Fibroblast of peridontal ligament (primary cell): ENCODE measurements at regions not wholly inside any gene's neighbourhood (a gene's known extent, or its start where the extent isn't known, plus 50 kb on each side); places are given as distances from the start of the nearest gene placed in this dataset.
"Not testable (repeated sequence)": the region's sequence is repeated elsewhere in the genome, so short reads cannot be mapped to it uniquely, and the experiment has no call there.

Experiments
- DNase-seq: peaks from one replicate; pipeline ENCODE4 v3.0.0-alpha.2; 2010; ENCODE audit errors: extremely low read depth

DNA sequence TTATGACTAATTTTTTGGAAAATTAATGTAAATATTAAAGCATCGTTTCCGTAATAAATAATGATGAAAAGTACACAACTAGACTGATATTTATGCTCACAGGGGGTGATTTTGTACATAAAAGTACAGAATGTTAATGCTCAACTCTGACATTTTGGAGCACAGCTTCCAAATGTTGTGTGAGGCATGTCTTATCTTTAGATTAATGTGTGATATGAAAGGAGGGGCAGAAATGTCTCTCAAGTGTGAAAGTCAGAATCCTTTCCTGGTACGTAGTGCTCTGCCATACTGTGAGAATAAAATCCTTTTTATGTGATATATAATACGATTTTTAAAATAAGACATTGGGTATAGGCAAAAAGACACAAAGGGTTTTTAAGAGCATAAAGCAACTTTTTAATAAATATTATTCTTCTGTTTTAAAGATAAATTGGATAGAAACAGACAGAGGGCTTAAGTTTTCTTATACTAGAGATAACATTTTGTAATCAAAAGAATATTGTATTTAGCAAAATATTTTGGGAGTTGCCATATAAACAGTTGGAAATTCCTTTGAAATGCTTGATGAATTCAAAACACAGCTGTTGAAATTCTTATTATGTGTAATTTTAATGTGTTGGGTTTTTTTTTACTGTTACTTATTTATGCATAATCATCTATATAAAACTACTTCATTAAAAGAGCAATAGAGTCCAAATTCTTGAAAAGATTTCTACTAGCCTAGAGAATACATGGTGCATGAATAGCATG is 389.7 kb downstream of the RAP2B start:
- DNase-seq = no peak

DNA sequence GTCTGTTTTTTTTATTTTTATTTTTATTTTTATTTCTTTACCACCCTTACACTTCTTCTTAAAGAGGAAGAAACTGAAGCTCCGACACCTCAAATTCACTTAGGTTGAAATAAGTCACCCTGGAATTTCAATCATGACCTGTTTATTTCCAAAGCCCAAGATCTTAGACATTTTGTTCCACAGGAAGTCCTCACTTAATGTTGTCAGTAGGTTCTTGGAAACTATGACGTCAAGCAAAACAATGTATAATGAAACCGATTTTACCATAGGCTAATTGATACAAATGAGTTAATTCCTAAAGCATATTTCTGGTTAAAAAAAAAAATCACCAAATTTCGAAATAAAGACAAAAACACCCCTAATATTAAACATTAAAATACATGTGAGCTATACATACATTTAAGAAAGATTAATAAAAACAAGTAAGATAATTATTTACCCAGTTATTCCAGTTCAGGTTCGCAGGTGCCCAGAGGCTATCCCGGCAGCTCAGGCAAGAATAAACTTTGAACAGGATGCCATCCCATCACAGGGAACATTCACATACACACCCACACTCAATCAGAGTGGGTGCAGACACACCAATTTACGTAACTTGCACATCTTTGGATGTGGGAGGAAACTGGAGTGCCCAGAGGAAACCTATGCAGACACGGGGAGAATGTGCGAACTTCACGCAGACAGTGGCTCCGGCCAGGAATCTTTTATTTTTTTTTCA is 391.0 kb downstream of the RAP2B start:
- no peak for DNase-seq

DNA sequence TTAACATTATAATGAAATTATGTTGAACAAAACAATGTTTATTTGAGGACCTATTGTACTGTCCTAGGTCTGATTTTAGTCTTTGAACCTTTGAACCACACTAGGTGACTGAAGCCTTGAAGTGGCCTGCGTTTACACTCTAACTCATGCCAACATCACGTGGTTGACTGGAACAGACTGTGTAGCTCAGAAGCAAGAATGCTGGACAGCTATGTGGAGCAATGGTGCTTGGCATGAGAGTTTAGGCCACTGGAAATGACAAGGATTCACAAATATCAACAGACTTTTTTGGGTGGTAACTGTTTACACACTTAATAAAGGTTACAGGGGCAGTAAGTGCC is 391.5 kb downstream of the RAP2B start:
- no peak for DNase-seq

DNA sequence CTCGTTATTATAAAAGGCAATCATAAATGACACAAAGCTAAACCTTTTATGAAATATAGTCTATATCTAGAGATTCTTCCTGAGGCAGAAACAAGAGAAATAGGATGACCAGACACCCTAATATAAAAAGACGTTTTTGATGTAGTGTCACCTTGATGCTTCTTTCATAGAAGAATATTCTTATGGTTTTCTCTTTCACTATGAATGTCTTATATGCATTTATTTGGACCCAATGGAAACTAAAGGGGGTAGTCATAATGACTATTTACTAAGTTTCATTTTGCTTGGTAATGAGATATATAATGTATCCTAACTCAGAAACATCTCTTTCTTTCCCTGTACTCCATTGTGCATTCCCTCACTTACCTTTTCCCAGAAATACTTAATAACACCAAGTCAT is 393.9 kb downstream of the RAP2B start:
- DNase-seq = no peak

DNA sequence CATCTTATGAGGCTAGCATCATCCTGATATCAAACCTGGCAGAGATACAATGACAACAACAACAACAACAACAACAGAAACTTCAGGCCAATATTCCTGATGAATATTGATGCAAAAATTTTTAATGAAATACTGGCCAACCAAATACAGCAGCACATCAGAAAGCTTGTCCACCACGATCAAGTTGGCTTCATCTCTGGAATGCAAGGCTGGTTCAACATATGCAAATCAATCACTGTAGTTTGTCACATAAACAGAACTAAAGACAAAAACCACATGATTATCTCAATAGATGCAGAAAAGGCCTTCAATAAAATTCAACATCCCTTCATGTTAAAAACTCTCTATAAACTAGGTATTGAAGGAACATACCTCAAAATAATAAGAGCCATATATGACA is 397.3 kb downstream of the RAP2B start:
- DNase-seq = not testable (repeated sequence)

DNA sequence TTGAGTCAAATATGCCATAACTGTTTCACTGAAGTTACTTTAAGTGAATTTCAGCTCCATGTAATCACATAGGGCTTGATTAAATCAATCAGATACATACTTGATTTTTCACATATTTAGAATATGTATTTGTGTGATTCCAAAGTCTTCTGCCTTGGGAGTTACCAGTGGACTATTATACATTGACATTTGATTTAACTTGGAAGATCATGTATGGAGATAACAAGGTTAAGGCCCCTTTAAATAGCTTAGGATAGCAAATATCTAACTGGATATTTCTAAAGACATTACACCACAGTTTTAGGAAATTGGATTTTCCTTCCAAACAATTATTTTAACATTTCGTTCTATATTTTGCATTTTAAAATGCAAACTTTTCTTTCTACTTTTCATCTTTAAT is 405.0 kb downstream of the RAP2B start:
- no peak for DNase-seq

DNA sequence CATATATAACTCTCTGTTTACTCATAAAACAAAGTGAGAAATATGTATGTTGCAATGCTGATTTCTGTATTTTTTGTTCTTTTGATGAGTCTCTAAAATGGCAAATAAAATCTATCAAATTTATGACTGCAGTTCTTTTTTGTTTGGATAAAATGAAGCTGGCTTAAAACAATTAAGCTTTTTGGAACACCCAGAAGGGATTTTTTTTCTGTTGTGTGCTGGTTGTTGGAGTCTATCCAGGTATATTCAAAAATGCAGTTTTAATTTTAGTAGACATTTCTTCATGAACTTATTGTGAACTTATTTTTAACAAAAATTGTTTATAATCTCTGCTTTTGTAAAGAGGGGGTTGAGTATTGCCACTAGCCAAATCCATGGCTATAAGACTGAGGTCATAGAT is 405.5 kb downstream of the RAP2B start:
- no peak for DNase-seq

DNA sequence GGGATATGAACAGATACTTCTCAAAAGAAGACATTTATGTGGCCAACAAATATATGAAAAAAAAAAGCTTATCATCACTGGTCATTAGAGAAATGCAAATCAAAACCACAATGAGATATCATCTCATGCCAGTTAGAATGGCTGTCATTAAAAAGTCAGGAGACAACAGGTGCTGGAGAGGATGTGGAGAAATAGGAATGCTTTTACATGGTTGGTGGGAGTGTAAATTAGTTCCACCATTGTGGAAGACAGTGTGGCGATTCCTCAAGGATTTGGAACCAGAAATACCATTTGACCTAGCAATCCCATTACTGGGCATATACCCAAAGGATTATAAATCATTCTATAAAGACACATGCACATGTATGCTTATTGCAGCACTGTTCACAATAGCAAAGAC is 408.5 kb downstream of the RAP2B start:
- DNase-seq = not testable (repeated sequence)

DNA sequence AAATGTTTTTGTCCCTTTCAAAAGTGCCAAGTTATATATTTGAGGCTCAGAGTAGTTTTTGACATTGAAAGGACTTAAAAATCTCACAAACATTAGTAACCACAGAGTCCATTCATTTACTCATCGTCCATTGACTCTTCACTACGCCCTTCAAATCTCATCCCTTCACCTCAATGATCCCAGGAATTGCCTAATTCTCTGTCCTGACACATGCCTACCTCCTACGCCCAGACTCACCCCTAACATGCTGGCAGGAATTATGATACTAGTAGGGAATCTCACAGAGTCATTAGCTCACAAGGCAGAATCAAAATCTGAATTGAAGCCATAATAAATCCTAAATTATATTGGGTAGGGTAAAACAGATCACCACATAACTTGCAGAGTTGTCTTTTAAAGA is 410.1 kb downstream of the RAP2B start:
- no peak for DNase-seq

DNA sequence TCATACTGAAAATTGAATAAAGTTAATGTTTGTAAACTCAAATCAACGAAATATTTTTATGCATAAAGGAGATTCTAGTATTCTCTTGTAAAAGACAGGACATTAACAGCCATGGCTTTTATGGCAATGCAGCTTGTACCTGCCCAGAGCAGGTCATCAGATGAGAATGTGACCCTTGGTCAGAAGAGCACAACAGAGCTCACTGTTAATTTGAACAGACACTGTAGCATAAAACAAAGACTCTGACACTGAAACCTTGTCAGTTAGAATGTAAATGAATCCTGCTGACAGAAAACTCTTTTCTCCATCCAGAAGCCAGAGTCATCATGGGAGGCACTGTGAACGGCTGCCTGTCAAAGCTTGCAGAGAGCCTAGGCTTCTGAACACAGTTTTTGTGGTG is 410.6 kb downstream of the RAP2B start:
- DNase-seq = no peak

DNA sequence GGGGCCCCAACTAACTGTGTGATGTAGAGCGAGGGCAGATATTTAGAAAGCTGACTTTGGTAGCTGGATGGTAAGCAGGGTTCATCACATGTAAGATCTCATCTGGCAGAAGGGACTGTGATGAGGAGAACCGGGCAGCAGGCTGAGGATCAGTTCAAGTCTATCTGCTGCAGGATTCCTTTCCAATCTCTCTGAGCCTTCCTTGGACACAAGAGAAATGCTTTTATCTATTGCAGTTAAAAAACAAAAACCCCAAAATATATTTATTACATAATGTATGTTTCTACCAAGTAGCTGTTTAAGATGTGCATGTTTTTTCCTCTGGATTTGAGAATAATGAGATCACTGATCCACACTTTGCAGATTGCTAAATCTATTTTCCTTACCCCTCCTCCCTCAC is 411.5 kb downstream of the RAP2B start:
- no peak for DNase-seq

DNA sequence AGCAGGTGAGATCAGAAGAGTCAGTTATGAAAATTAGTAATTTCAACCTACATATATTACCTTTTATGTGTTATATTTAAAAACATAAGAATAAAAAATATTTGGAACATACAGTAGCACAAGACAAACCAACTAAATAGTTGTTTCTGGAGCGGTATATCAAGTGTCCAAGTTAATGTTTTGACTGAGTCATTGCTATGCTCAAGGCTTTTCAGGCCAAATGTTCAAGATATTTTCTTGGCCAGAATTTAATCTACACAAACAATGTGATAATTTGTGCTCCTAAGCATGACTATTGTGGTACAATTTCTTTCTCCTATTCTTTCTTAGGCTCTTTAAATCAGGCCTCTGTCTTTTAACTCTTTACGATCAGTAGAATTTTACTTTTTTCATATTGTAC is 412.4 kb downstream of the RAP2B start:
- peak; percentile 70 for DNase-seq

DNA sequence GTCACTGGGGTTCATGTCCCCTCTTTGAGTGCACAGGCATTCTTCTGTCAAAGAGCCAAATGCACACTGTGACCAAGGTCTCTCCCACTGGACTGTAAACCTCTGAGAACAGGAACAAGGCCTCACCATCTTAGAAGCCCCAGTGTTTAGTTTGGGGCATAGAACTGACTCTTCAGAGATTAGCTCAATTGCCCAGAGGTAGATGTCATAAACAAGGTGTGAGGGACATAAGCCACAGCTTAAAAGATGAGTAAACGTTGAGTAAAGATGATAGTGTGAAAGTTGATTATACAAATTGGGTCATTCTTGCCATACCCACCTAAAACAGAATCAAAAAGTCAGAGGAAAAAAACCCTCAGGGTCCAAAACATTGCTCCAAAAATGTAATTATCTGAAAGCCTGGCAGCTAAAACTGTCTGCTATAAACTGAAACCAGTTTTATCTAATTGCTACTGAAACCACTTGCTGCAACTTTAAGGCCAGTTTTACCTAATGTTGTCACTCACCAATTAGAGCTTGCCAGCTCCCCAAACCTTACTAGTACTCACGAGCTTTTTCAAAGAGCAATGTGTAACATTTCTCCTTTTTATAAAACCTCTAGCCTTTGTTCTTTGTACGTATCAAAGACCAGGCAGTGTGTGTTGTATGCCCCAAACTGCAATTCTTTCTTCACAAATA is 415.2 kb downstream of the RAP2B start:
- DNase-seq = no peak

DNA sequence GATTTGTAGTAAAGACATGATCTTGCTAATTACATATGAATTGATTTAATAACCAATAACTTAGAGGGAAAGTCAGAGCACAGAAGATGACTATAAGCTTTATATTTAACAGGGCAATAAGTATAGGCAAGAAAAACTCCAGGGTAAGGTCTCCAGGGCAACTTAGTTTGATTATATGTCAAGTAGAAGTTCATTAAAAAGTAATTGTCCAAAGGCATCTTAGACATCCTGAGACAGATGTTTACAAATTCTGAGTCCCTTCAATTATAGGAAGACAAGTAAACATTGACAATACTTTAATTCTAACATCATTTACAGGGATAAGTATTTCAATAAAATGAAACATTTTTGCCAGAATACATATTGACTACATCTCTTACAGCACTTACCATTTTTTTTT is 416.0 kb downstream of the RAP2B start:
- DNase-seq = no peak

DNA sequence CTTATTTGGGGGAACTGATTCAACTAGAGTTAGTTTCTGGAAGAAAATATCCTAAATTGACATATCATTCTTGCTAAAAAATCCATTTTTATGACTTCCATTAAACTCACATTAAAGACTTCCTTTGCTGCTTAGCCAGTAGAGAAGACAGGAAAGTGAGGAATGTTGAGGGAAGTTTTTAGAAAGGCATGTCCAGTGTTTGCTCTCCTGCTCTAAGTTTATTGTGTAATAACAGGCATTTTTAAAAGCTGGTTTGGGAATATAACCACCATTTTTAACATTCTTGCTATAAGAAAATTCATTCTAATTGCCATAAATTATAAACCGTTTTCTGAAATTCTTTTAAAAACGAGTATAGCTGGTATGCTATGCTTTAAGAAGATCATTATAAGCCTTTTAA is 428.0 kb downstream of the RAP2B start:
- no peak for DNase-seq

DNA sequence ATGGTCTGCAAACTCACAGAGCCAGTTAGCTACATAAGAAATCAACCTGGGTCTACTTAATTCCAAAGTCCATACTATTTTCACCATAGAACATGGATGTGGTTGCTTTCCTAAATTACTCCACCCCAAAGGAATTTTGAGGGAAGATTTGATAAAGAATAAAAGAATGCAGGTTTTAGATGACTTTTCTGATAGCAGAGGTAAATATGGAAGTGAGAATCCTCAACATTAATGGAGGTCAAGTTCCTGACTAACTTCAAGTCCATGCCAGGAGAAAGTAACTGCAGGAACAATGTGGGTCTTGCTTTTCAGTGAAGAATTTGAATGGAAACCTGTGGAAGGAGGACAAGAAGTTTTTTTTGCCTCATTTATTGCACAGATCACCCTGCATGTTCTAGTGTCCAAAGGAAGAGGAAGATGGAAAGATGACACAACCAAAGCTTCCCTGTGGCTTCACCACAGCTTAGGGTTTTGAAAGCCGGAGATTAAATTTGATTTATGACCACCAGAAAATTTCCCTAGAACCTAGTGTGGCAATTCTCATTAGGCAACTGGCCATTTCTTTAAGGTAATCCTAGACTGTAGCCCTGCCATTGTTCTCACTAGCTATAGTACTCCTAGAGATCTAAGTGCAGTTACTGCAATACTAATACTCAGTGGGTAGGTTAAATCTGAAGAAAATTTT is 429.7 kb downstream of the RAP2B start:
- DNase-seq = no peak

DNA sequence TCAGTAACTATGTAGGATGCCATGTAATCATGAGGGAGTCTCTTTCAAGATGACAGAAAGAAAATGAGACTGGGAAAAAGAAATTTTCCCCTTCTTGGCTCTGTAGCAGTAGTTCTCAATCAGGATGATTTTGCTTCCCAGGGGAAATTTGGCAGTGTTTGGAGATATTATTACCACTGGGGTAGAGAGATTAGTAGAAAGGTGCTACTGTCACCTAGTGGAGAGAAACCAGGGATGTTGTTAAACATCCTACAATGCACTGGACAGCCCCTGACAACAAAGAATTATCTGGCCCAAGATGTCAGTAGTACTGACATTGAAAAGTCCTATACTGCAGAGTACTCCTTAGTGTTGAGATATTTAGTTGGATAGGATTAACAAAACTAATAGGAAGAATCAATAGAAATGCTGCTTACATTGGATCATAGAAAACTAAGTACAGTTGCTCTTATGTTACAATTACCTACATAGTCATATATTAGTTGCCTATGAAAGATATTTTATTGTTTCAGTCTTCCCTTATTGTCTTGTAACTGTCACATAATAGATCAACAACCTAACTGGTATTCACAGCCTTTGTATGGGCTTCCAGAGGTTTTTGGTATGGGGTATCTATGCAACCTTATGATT is 433.3 kb downstream of the RAP2B start:
- DNase-seq = peak; percentile 75

DNA sequence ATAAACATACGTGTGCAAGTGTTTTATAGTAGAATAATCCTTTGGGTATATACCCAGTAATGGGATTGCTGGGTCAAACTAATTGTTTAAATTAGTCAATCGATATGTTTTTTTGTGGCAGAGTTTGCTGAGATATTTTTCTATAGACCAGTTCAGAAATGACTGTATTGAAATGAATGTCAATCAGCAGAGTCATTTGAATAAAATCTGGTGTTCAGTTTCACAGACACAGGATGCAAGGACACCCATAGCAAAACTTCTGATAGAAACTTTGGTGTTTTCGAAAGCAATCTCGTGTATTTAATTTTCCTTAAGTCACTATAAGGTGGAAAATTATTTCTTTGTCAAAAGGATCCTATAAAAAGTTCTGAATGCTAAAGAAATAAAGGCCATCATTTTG is 434.4 kb downstream of the RAP2B start:
- no peak for DNase-seq

DNA sequence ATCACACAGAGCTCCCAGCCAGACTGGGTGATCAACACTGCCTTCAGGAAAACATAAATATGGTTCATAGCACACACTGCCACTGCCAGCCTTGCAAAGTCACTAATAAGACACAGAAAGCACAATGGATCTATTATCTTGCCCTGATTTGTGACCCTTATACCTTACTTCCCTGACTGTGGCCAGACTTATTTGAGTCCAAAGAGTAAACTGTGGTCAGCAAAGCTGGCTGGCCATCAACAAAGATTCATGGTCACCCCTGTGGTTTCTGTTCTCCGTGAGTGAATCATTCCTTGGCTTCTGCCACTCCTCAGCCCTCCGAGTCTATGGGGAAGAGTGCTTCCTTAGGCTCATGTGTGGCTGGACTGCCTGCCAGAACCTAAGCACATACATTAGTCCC is 437.7 kb downstream of the RAP2B start:
- peak; percentile 95 for DNase-seq

DNA sequence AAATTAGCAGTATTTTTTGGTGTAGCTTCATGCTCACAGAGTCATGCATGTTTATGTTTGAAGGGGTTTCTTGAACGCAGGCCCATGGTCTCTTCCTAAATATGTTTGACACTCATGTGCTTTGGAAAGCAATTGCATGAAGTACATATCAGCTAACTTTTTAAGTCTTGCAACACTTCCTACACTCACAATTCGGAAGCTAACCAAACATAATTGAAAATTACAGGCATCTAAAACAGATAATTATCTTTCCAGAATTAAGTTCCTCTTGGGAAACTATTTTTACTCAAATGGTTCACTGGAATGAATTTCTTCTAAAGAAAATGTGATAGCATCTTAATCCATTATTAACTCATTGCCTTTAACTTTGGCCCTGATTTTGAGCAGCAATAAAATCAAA is 438.9 kb downstream of the RAP2B start:
- no peak for DNase-seq

DNA sequence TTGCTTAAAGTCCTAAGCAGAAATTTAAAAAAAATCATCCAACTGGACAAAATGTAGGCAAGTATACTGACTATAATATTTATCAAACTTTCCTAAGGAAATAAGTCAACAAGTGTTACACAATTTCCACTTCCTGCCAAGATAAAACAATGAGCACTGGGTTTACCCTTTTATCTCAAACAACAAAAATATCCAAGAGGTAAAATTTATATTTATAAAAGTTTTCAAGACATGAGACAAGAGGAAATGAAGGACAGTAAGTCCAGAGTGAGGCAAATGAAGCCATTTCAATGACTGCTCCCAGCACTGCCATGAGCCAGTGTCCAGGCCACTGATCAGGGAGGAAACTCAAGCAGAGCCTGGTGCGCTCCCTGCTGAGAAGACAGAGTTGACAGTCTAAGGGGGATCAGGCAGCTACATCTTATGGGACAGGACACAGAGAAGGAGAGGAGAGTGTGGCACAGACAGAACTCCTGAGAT is 439.4 kb downstream of the RAP2B start:
- DNase-seq = no peak

DNA sequence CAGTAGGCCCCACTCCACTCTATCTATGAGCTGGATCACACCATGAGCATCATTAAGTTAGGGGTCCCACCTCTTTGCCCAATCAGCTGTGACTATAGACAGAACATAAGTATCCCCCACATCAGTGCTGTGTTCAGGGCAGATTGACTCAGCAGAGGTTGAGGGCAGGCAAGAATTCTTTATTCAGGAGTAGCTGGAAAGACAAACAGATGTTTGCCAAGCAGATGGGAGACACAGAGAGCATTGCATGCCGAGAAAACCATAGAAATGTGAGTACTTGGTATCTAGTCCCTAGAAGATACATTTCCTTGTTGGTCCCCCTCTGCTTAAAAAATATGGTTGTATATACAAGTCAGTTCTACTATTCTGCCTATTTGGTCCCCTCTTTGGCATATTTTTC is 440.8 kb downstream of the RAP2B start:
- no peak for DNase-seq
